Caco-2 (cell line): ENCODE measurements at regions not wholly inside any gene's neighbourhood (a gene's known extent, or its start where the extent isn't known, plus 50 kb on each side); places are given as distances from the start of the nearest gene placed in this dataset.

Source experiments
- BruUV-seq: library from RNA; stranded (reverse); fragments of 400-500 nt; replicated peaks from 2 replicates; lab custom pipeline; 2021; lab: Mats Ljungman, UMichigan
- CTCF ChIA-PET: fragments of 300-600 bp; sonication (Branson Sonifier 250); formaldehyde crosslinking; loops from one replicate; lab custom pipeline; 2022; ENCODE audit warnings: antibody characterized with exemption; lab: Charles Lee
- POLR2A ChIA-PET: fragments of 300-600 bp; sonication (Branson Sonifier 250); formaldehyde crosslinking; loops from one replicate; lab custom pipeline; 2022; ENCODE audit warnings: antibody characterized with exemption; lab: Charles Lee
- DNase-seq, 2 experiments: peaks; one replicate each; pipeline versions ENCODE4 v3.0.0 to v3.0.0-alpha.2; 2020 to 2022
- H3K27me3 ChIP-seq: replicated peaks from 2 replicates; pipeline ENCODE4 v1.6.0; 2011; ENCODE audit warnings: low read length; ENCODE audit not compliant: control insufficient read depth, insufficient read depth
- H3K36me3 ChIP-seq: 2 replicates; pipeline ENCODE4 v1.5.1; 2011; ENCODE audit warnings: low read length; ENCODE audit not compliant: control insufficient read depth, insufficient read depth
- H3K4me1 ChIP-seq: fragments of 250-450 bp; sonication (Bioruptor Pico); 2 replicates; pipeline ENCODE4 v1.5.1; 2020; ENCODE audit warnings: mild to moderate bottlenecking
- H3K4me3 ChIP-seq: 2 replicates; pipeline ENCODE4 v1.5.1; 2011; ENCODE audit warnings: low read depth, mild to moderate bottlenecking, control low read depth, low read length
- H3K9me3 ChIP-seq: fragments of 250-450 bp; sonication (Bioruptor Pico); 2 replicates; pipeline ENCODE4 v1.5.1; 2020; ENCODE audit warnings: mild to moderate bottlenecking, moderate library complexity
- H3K27ac Mint-ChIP-seq: one replicate; pipeline ENCODE4 v1.8.0; 2022; ENCODE audit warnings: mixed read lengths; ENCODE audit not compliant: unreplicated experiment
- H3K27me3 Mint-ChIP-seq: one replicate; pipeline ENCODE4 v1.8.0; 2022; ENCODE audit warnings: mixed read lengths; ENCODE audit not compliant: insufficient read depth, unreplicated experiment
- H3K36me3 Mint-ChIP-seq: one replicate; pipeline ENCODE4 v1.8.0; 2022; ENCODE audit warnings: mild to moderate bottlenecking, mixed read lengths; ENCODE audit not compliant: insufficient read depth, unreplicated experiment
- H3K4me1 Mint-ChIP-seq: one replicate; pipeline ENCODE4 v1.8.0; 2022; ENCODE audit warnings: low read depth, mixed read lengths; ENCODE audit not compliant: unreplicated experiment
- H3K4me3 Mint-ChIP-seq: one replicate; pipeline ENCODE4 v1.8.0; 2022; ENCODE audit warnings: mild to moderate bottlenecking, moderate library complexity, mixed read lengths; ENCODE audit not compliant: unreplicated experiment
- H3K9me3 Mint-ChIP-seq: one replicate; pipeline ENCODE4 v1.8.0; 2022; ENCODE audit warnings: mixed read lengths; ENCODE audit not compliant: unreplicated experiment
- intact Hi-C: fragments of 100-400 bp; cut with micrococcal nuclease; formaldehyde crosslinking; loops from one replicate; pipeline ENCODE4 v1.10.0; 2022; ENCODE audit not compliant: unreplicated experiment
- TF ChIP-seq, protein P1 (sequence below), 2 experiments: fragments of 200-600 bp in 1 of 2; IDR thresholded peaks; 1 replicate in 1 of 2; 2 replicates in 1 of 2; pipeline versions ENCODE4 v1.5.1 to v1.8.0; 2011 to 2022; ENCODE audit warnings: antibody characterized with exemption in 1 of 2, control low read depth in 1 of 2, inconsistent platforms in 1 of 2, low read depth in 1 of 2, low read length in 1 of 2, mild to moderate bottlenecking in 1 of 2, moderate library complexity in 1 of 2; ENCODE audit not compliant: insufficient read depth in 1 of 2, severe bottlenecking in 1 of 2, unreplicated experiment in 1 of 2

GRCh38 chr13:74214321-74214720 is 80.1 kb upstream of the KLF12 start:
- Histone ChIP-seq H3K27me3 (no peaks in the 10 kb centered on the region), H3K36me3 (no peaks in the 10 kb centered on the region), H3K9me3 (no peaks in the 10 kb centered on the region), H3K4me1 (no peaks in the 10 kb centered on the region), H3K4me3 (no peak overlapping the region)
- no peaks in the 10 kb centered on the region for H3K36me3 Mint-ChIP-seq
- no peak overlapping the region for H3K4me3 Mint-ChIP-seq
- intact Hi-C loops: no loop called here
- H3K27me3 Mint-ChIP-seq: peaks cover 7% of the 10 kb centered on the region
- POLR2A ChIA-PET: no interaction called here
- TF ChIP-seq, protein P1, sequence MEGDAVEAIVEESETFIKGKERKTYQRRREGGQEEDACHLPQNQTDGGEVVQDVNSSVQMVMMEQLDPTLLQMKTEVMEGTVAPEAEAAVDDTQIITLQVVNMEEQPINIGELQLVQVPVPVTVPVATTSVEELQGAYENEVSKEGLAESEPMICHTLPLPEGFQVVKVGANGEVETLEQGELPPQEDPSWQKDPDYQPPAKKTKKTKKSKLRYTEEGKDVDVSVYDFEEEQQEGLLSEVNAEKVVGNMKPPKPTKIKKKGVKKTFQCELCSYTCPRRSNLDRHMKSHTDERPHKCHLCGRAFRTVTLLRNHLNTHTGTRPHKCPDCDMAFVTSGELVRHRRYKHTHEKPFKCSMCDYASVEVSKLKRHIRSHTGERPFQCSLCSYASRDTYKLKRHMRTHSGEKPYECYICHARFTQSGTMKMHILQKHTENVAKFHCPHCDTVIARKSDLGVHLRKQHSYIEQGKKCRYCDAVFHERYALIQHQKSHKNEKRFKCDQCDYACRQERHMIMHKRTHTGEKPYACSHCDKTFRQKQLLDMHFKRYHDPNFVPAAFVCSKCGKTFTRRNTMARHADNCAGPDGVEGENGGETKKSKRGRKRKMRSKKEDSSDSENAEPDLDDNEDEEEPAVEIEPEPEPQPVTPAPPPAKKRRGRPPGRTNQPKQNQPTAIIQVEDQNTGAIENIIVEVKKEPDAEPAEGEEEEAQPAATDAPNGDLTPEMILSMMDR (IDR thresholded peaks at IDR 0.05; ENCODE audit: insufficient read depth in 1 of 2, low read depth in 1 of 2, low read length in 1 of 2, severe bottlenecking in 1 of 2, unreplicated experiment in 1 of 2): no peak
- CTCF ChIA-PET: no interaction called here
- no TSS peak for BruUV-seq
- no peaks in the 10 kb centered on the region for H3K4me1 Mint-ChIP-seq
- DNase-seq: no peak
- H3K27ac Mint-ChIP-seq: no peak overlapping the region
- no peaks in the 10 kb centered on the region for H3K9me3 Mint-ChIP-seq

DNA sequence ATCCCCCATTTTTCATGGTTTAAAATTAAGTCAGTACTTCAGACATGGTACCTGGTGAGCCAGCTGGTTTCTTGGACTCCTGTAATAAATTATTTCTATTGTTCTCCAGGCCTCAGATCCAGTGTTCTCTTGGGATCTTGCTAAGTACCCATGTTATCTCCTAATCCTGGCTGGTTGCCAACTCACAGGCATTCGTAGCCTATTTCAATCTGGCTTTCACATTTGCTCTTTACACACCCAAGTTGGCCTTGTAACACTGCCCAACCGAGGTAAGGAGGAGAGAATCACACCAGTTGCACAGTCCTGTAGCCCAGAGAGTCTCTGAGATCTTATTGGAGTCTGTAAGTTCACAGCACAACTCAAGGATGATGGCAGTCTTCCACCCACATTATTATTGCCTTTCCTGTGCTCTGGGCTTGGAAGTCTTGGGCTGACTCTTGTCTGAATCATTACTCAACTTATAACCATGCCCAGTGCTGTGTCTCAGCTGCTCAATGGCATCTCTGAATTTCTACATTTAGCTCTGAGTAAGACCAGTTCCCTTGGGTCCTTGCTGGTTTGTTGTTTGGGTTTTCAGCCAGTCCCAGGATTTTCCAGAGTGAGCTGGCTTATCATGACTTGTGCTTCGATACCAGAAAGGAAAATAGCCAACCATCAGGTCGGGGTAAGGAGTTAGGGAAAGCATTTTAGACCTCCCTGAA is 76.6 kb upstream of the KLF12 start:
- no peaks in the 10 kb centered on the region for H3K36me3 ChIP-seq
- Mint-ChIP-seq H3K9me3 (no peaks in the 10 kb centered on the region), H3K27ac (no peak overlapping the region), H3K4me3 (no peak overlapping the region), H3K36me3 (no peaks in the 10 kb centered on the region), H3K27me3 (peaks cover 7% of the 10 kb centered on the region), H3K4me1 (no peaks in the 10 kb centered on the region)
- ChIA-PET POLR2A (no interaction called here), CTCF (no interaction called here)
- TF ChIP-seq, protein P1 (IDR thresholded peaks at IDR 0.05; ENCODE audit: insufficient read depth in 1 of 2, low read depth in 1 of 2, low read length in 1 of 2, severe bottlenecking in 1 of 2, unreplicated experiment in 1 of 2): no peak
- intact Hi-C loops: no loop called here
- DNase-seq: no peak
- H3K27me3 ChIP-seq: no peaks in the 10 kb centered on the region
- BruUV-seq: no TSS peak
- H3K4me1 ChIP-seq: no peaks in the 10 kb centered on the region
- no peaks in the 10 kb centered on the region for H3K9me3 ChIP-seq
- H3K4me3 ChIP-seq: no peak overlapping the region

- no peaks in the 10 kb centered on the region for H3K9me3 ChIP-seq
- Mint-ChIP-seq H3K27ac (no peak overlapping the region), H3K4me1 (no peaks in the 10 kb centered on the region), H3K9me3 (no peaks in the 10 kb centered on the region), H3K27me3 (peaks cover 4% of the 10 kb centered on the region), H3K36me3 (no peaks in the 10 kb centered on the region), H3K4me3 (no peak overlapping the region)
- H3K4me3 ChIP-seq: no peak overlapping the region
- ChIA-PET CTCF (no interaction called here), POLR2A (no interaction called here)
- TF ChIP-seq, protein P1 (IDR thresholded peaks at IDR 0.05; ENCODE audit: insufficient read depth in 1 of 2, low read depth in 1 of 2, low read length in 1 of 2, severe bottlenecking in 1 of 2, unreplicated experiment in 1 of 2): no peak
- intact Hi-C loops: no loop called here
- no peak for DNase-seq
- BruUV-seq: no TSS peak
- no peaks in the 10 kb centered on the region for H3K27me3 ChIP-seq
- H3K36me3 ChIP-seq: no peaks in the 10 kb centered on the region
- H3K4me1 ChIP-seq: no peaks in the 10 kb centered on the region
Observed at GRCh38 chr13:74206855-74207254, 72.7 kb upstream of the KLF12 start.
